ENCODE measurements at regions not wholly inside any gene's neighbourhood (a gene's known extent, or its start where the extent isn't known, plus 50 kb on each side); places are given as distances from the start of the nearest gene placed in this dataset.
A peak's percentile ranks its signal among the peaks of the same experiment; 100 is the strongest.
"Not testable (repeated sequence)": the region's sequence is repeated elsewhere in the genome, so short reads cannot be mapped to it uniquely, and the experiment has no call there.

GRCh38 chr1:112828716-112829115 lies 113.6 kb upstream of the PPM1J start:
- H3K27ac ChIP-seq = no peak overlapping the region
- TF ChIP-seq, protein P1, sequence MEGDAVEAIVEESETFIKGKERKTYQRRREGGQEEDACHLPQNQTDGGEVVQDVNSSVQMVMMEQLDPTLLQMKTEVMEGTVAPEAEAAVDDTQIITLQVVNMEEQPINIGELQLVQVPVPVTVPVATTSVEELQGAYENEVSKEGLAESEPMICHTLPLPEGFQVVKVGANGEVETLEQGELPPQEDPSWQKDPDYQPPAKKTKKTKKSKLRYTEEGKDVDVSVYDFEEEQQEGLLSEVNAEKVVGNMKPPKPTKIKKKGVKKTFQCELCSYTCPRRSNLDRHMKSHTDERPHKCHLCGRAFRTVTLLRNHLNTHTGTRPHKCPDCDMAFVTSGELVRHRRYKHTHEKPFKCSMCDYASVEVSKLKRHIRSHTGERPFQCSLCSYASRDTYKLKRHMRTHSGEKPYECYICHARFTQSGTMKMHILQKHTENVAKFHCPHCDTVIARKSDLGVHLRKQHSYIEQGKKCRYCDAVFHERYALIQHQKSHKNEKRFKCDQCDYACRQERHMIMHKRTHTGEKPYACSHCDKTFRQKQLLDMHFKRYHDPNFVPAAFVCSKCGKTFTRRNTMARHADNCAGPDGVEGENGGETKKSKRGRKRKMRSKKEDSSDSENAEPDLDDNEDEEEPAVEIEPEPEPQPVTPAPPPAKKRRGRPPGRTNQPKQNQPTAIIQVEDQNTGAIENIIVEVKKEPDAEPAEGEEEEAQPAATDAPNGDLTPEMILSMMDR (IDR thresholded peaks at IDR 0.05) = no peak
- no peaks in the 10 kb centered on the region for H3K4me1 ChIP-seq (ENCODE audit: control insufficient read depth in 1 of 2, insufficient read depth in 1 of 2, low read depth in 1 of 2, low read length in 1 of 2)
- no peak overlapping the region for H3K4me3 ChIP-seq (ENCODE audit: low read depth in 1 of 2, low read length in 1 of 2)
- no peaks in the 10 kb centered on the region for H3K36me3 ChIP-seq
- no peaks in the 10 kb centered on the region for H3K9me3 ChIP-seq
- H3K27me3 ChIP-seq = peaks cover 53% of the 10 kb centered on the region

DNA sequence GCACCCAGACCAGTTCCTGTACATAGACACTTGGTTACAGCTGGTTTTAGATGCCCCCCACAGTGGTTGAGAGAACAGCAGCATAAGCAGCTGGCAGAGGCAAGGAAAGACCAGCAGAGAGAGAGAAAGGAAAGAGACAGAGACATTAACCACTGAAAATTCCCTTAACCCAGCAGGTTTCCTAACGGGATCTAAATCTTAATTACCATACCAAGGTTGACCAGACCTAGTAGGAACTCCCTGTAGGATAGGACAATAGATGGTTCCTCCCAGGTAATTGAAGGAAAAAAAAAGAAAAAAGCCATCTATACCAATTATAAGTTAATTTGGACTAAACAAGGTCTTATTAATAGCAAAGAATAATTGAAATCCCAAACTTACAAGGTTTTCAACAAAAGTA lies 112.3 kb upstream of the PPM1J start:
- H3K9me3 ChIP-seq = not testable (repeated sequence)
- H3K27me3 ChIP-seq = peaks cover 42% of the 10 kb centered on the region

DNA sequence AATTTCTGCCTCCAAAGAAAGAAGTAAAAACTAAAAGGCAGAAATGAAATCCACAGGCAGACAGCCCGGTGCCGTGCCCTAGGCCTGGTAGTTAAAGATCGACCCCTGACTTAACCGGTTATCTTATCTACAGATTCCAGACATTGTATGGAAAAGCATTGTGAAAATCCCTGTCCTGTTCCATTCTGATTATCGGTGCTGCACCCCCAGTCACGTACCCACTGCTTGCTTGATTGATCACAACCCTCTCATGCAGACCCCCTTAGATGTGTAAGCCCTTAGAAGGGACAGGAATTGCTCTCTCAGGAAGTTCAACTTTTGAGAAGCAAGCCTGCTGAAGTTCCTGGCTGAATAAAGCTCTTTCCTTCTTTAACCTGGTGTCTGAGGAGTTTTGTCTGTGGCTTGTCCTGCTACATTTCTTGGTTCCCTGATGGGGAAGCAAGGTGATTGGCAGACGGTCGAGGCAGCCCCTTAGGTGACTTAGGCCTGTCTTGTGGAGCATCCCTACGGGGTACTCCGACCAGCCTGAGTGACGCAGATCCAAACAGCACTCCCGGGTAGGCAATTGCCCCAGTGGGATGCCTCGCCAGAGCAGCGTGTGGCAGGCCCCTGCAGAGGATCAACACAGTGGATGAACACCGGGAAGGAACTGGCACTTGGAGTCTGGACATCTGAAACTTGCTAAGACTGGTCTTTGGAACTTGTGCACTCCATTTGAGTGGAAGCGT lies 111.2 kb upstream of the PPM1J start:
- no peaks in the 10 kb centered on the region for H3K4me1 ChIP-seq (ENCODE audit: control insufficient read depth in 1 of 2, insufficient read depth in 1 of 2, low read depth in 1 of 2, low read length in 1 of 2)
- H3K27ac ChIP-seq = no peak overlapping the region
- no peaks in the 10 kb centered on the region for H3K36me3 ChIP-seq
- no peaks in the 10 kb centered on the region for H3K9me3 ChIP-seq
- H3K4me3 ChIP-seq (ENCODE audit: low read depth in 1 of 2, low read length in 1 of 2) = no peak overlapping the region
- peaks cover 38% of the 10 kb centered on the region for H3K27me3 ChIP-seq
- TF ChIP-seq, protein P1 (IDR thresholded peaks at IDR 0.05) = no peak

More for the DNA sequence above, 112.3 kb upstream of the PPM1J start:
- H3K4me3 ChIP-seq (ENCODE audit: low read depth in 1 of 2, low read length in 1 of 2); H3K27ac ChIP-seq; H3K36me3 ChIP-seq; H3K4me1 ChIP-seq (ENCODE audit: control insufficient read depth in 1 of 2, insufficient read depth in 1 of 2, low read depth in 1 of 2, low read length in 1 of 2): not testable (repeated sequence)

DNA sequence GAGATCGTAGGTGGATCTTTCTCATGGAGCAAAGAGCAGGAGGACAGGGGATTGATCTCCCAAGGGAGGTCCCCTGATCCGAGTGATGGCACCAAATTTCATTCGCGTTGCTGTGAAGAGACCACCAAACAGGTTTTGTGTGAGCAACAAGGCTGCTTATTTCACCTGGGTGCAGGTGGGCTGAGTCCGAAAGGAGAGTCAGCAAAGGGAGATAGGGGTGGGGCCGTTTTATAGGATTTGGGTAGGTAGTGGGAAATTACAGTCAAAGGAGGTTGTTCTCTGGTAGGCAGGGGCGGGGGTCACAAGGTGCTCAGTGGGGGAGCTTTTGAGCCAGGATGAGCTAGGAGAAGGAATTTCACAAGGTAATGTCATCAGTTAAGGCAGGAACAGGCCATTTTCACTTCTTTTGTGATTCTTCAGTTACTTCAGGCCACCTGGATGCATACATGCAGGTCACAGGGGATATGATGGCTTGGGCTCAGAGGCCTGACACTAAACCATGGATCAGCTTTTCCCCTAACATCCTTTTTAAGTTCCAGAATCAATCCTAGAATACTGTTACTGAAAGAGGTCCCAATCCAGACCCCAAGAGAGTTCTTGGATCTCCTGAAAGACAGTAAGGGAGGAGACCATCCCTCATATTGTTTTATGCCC lies 110.6 kb upstream of the PPM1J start:
- H3K4me1 ChIP-seq (ENCODE audit: control insufficient read depth in 1 of 2, insufficient read depth in 1 of 2, low read depth in 1 of 2, low read length in 1 of 2); H3K36me3 ChIP-seq; H3K9me3 ChIP-seq; H3K4me3 ChIP-seq (ENCODE audit: low read depth in 1 of 2, low read length in 1 of 2); H3K27ac ChIP-seq: not testable (repeated sequence)
- H3K27me3 ChIP-seq = peaks cover 35% of the 10 kb centered on the region

DNA sequence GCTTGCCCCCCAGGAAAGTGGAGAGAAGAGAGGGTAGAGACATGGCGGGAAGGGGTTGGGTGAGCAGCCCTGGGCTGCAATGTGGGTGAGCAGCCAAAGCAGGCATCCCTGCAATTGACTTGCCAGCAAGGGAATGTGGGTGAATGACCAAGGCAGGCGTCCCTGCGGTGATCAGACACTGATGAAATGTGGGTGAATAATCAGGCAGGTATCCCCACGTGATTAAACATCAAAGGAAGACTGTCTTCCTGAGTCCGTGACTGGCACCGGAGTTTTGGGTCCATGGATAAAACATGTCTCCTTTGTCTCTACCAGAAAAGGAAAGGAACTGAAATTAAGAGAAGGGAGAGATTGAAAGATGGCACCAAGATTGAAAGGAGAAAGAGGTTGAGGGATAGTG lies 109.9 kb upstream of the PPM1J start:
- not testable (repeated sequence) for H3K4me1 ChIP-seq (ENCODE audit: control insufficient read depth in 1 of 2, insufficient read depth in 1 of 2, low read depth in 1 of 2, low read length in 1 of 2); H3K36me3 ChIP-seq; H3K27ac ChIP-seq; H3K4me3 ChIP-seq (ENCODE audit: low read depth in 1 of 2, low read length in 1 of 2); H3K9me3 ChIP-seq
- peaks cover 38% of the 10 kb centered on the region for H3K27me3 ChIP-seq

- not testable (repeated sequence) for H3K4me3 ChIP-seq (ENCODE audit: low read depth in 1 of 2, low read length in 1 of 2); H3K9me3 ChIP-seq; H3K36me3 ChIP-seq; H3K4me1 ChIP-seq (ENCODE audit: control insufficient read depth in 1 of 2, insufficient read depth in 1 of 2, low read depth in 1 of 2, low read length in 1 of 2); H3K27ac ChIP-seq
- H3K27me3 ChIP-seq = peaks cover 25% of the 10 kb centered on the region
Measured at GRCh38 chr1:112821307-112822063, 106.4 kb upstream of the PPM1J start.

DNA sequence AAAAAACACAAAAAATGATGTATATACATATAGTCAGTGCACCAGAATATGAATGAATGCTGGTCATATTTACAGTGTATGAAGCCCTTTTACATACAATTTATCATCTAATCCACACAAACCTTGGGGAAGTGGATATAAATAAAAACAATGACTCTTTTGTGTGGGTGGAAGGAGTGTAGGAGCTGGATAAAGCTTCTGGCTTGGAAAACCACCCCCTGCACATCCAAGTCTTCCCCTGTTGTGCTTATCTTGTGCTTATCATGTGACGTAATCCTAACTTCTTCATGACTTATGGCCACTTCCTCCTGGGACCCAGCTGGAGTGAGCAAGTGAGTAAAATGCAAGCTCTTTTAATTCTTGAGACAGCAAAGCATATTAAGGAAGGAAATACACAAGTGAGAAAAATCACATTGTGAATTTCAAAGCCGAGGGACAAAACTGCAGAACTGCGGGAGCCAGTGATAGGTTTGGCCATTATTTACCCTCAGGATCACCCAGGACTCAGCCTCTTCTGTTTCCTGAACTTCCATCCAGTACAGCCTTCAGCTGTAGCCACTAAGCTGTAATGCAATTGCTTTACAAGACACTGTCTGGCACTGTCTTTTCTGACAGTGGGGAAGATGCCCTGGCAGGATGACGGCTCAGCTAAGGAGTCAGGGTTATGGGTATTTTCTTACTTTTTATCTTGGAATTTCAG lies 104.0 kb upstream of the PPM1J start:
- Histone ChIP-seq H3K4me3 (ENCODE audit: low read depth in 1 of 2, low read length in 1 of 2) (no peak overlapping the region), H3K9me3 (no peaks in the 10 kb centered on the region), H3K4me1 (ENCODE audit: control insufficient read depth in 1 of 2, insufficient read depth in 1 of 2, low read depth in 1 of 2, low read length in 1 of 2) (peaks cover 0 to 6% of the 10 kb centered on the region in 2 experiments), H3K27ac (peak overlapping the region; percentile 26), H3K27me3 (peaks cover 19% of the 10 kb centered on the region), H3K36me3 (no peaks in the 10 kb centered on the region)
- TF ChIP-seq, protein P1 (IDR thresholded peaks at IDR 0.05) = no peak

All from neutrophil (primary cell).